NCI-H2227 (cell line): ENCODE measurements at regions not wholly inside any gene's neighbourhood (a gene's known extent, or its start where the extent isn't known, plus 50 kb on each side); places are given as distances from the start of the nearest gene placed in this dataset.
A peak's percentile ranks its signal among the peaks of the same experiment; 100 is the strongest.

Source experiments
- DNase-seq: peaks from one replicate; lab custom pipeline; 2025; ENCODE audit not compliant: unreplicated experiment; lab: John Stamatoyannopoulos, UW

GRCh38 chr13:103315711-103316110, 249.5 kb upstream of the SLC10A2 start:
- no peak for DNase-seq

- no peak for DNase-seq
Measured at GRCh38 chr13:103312467-103312866, 246.2 kb upstream of the SLC10A2 start.

- no peak for DNase-seq
Measured at GRCh38 chr13:103308667-103309066, 242.4 kb upstream of the SLC10A2 start.

GRCh38 chr13:103306163-103306562, 239.9 kb upstream of the SLC10A2 start:
- DNase-seq = no peak

GRCh38 chr13:103303078-103303651, 236.9 kb upstream of the SLC10A2 start:
- no peak for DNase-seq

GRCh38 chr13:103302676-103303075, 236.5 kb upstream of the SLC10A2 start:
- no peak for DNase-seq

GRCh38 chr13:103299079-103299478, 232.9 kb upstream of the SLC10A2 start:
- DNase-seq = no peak

GRCh38 chr13:103297083-103297482, 230.9 kb upstream of the SLC10A2 start:
- no peak for DNase-seq

GRCh38 chr13:103291798-103292572, 225.8 kb upstream of the SLC10A2 start:
- no peak for DNase-seq

- no peak for DNase-seq
Measured at GRCh38 chr13:103291226-103291625, 225.0 kb upstream of the SLC10A2 start.

- no peak for DNase-seq
Measured at GRCh38 chr13:103289681-103290080, 223.5 kb upstream of the SLC10A2 start.

- no peak for DNase-seq
Measured at GRCh38 chr13:103288114-103288513, 221.9 kb upstream of the SLC10A2 start.

GRCh38 chr13:103287659-103288058, 221.4 kb upstream of the SLC10A2 start:
- DNase-seq = no peak

- DNase-seq = no peak
Measured at GRCh38 chr13:103284466-103284865, 218.2 kb upstream of the SLC10A2 start.

- no peak for DNase-seq
Measured at GRCh38 chr13:103283451-103283820, 217.2 kb upstream of the SLC10A2 start.

- no peak for DNase-seq
Measured at GRCh38 chr13:103282571-103283450, 216.6 kb upstream of the SLC10A2 start.

- no peak for DNase-seq
Measured at GRCh38 chr13:103277959-103278694, 211.9 kb upstream of the SLC10A2 start.

GRCh38 chr13:103276775-103277498, 210.7 kb upstream of the SLC10A2 start:
- peak; percentile 8 for DNase-seq

- DNase-seq = no peak
Measured at GRCh38 chr13:103275722-103276121, 209.5 kb upstream of the SLC10A2 start.

- no peak for DNase-seq
Measured at GRCh38 chr13:103275081-103275480, 208.9 kb upstream of the SLC10A2 start.
